ENCODE measurements at regions not wholly inside any gene's neighbourhood (a gene's known extent, or its start where the extent isn't known, plus 50 kb on each side); places are given as distances from the start of the nearest gene placed in this dataset.

DNA sequence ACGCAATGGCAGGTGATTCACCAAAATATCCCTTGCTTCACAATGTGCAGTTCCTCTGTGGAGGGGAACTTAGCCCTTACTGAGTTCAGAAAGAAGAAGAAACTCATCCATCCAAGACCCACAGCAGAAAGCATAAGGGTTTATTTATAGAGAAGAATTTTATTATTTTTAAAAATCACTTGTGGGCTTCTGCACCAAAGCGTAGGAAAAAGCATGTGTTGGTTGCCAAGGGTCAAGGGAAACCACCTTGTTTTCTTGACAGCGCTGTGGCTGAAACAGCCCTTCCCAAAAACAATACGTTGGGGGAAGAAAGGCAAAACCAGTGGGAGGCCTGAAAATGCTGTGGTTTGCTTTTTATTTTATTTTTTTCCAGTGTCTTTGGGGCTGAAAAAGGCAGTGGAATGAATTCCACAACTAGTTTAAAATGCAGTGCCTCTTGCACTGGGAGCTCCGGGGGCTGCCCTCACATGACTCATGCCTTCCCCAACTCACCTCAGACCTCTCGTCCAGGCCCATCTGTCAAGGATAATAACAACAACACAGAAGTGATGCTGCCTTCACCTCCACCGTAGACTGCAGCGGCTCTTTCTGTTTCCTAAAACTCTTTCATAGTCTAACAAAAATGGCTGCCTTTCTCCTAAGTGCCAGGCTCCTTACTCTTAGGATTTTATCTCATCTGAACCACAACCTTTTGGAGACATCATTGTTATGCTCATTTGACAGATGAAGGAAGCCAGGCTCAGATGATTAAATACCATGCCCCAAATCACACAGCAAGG lies 224.2 kb upstream of the JUN start:
- TF ChIP-seq EZH2 (IDR thresholded peaks at IDR 0.05; ENCODE audit: insufficient read depth, low read length), result no peak
- TF ChIP-seq, protein P1, sequence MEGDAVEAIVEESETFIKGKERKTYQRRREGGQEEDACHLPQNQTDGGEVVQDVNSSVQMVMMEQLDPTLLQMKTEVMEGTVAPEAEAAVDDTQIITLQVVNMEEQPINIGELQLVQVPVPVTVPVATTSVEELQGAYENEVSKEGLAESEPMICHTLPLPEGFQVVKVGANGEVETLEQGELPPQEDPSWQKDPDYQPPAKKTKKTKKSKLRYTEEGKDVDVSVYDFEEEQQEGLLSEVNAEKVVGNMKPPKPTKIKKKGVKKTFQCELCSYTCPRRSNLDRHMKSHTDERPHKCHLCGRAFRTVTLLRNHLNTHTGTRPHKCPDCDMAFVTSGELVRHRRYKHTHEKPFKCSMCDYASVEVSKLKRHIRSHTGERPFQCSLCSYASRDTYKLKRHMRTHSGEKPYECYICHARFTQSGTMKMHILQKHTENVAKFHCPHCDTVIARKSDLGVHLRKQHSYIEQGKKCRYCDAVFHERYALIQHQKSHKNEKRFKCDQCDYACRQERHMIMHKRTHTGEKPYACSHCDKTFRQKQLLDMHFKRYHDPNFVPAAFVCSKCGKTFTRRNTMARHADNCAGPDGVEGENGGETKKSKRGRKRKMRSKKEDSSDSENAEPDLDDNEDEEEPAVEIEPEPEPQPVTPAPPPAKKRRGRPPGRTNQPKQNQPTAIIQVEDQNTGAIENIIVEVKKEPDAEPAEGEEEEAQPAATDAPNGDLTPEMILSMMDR (IDR thresholded peaks at IDR 0.05; ENCODE audit: insufficient read depth, low read depth, low read length), result no peak

Measured in astrocyte (in vitro differentiated cells and primary cell).